ENCODE measurements at regions not wholly inside any gene's neighbourhood (a gene's known extent, or its start where the extent isn't known, plus 50 kb on each side); places are given as distances from the start of the nearest gene placed in this dataset.

DNA sequence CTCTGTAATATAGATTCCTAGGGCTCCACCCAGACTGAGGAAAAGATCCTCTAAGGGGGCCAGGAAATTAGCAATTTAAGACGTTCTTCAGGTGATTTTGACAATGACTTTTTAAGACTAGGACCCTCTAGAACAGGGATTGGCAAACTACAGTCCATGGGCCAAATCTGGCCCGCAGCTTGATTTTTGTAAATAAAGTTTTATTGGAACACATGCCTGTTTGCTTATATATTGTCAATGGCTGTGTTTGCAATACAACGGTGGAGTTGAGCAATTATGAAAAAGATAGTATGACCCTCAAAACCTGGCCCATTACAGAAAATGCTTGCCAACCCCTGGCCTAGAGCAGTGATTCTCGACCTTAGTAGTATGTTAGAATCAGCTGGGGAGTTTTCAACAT, 181.9 kb downstream of the SOX9 start:
- intact Hi-C loops (cut with DNase I) = no loop called here
- no peak for TF ChIP-seq POLR2A (IDR thresholded peaks at IDR 0.05)
- TF ChIP-seq, protein P1, sequence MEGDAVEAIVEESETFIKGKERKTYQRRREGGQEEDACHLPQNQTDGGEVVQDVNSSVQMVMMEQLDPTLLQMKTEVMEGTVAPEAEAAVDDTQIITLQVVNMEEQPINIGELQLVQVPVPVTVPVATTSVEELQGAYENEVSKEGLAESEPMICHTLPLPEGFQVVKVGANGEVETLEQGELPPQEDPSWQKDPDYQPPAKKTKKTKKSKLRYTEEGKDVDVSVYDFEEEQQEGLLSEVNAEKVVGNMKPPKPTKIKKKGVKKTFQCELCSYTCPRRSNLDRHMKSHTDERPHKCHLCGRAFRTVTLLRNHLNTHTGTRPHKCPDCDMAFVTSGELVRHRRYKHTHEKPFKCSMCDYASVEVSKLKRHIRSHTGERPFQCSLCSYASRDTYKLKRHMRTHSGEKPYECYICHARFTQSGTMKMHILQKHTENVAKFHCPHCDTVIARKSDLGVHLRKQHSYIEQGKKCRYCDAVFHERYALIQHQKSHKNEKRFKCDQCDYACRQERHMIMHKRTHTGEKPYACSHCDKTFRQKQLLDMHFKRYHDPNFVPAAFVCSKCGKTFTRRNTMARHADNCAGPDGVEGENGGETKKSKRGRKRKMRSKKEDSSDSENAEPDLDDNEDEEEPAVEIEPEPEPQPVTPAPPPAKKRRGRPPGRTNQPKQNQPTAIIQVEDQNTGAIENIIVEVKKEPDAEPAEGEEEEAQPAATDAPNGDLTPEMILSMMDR (IDR thresholded peaks at IDR 0.05) = no peak
- Histone ChIP-seq H3K4me3 (no peak overlapping the region), H3K9me3 (no peaks in the 10 kb centered on the region), H3K27me3 (peaks cover 0 to 15% (median 0%) of the 10 kb centered on the region in 9 donors), H3K4me1 (peaks cover 0 to 2% (median 0%) of the 10 kb centered on the region in 12 donors), H3K27ac (no peak overlapping the region), H3K36me3 (no peaks in the 10 kb centered on the region)
- ATAC-seq = no peak
- 80 to 84% (median 81%) methylated on average over 4 of the region's 4 CpGs for WGBS, 4 donors
- no peak for DNase-seq

DNA sequence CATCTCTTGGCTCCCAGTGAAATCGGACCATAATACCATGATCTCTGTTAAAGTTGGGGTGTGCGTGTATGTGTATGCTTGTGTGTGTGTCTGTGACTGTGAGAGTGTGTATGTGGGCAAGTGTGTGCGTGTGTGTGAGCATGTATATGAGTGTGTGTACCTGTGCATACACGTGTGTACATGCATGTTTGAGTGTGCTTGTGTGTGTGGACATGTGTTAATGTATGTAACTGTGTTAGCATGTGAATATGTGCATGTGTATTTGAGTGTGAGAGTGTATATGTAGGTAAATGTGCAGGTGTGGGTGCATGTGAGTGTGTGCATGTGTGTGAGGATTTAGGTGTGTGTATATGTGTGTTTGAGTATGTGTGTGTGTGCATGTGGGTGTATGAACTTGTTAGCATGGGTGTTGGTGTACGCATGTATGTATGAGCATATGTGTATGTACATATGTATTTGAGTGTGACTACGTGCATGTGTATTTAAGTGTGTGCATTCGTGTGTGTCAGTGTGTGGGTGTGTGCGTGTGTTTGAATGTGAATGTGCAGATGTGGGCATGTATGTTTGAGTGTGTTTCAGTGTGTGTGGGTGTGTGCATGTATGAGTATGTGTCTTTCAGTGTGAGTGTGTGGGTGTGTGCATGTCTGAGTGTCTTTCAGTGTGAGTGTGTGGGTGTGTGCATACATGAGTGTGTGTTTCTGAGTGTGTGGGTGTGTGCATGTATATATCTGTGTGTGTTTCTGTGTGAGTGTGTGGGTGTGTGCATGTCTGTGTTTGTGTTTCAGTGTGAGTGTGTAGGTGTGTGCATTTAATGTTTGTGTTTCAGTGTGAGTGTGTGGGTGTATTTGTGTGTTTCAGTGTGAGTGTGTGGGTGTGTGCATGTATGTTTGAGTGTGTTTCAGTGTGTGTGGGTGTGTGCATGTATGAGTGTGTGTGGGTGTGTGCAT, 183.2 kb downstream of the SOX9 start:
- DNase-seq (no peak), ATAC-seq (no peak)
- Histone ChIP-seq H3K9me3 (no peaks in the 10 kb centered on the region), H3K27ac (no peak overlapping the region), H3K4me1 (no peaks in the 10 kb centered on the region), H3K36me3 (no peaks in the 10 kb centered on the region), H3K4me3 (no peak overlapping the region), H3K27me3 (peaks cover 0 to 14% (median 0%) of the 10 kb centered on the region in 9 donors)
- TF ChIP-seq, protein P1 (IDR thresholded peaks at IDR 0.05) = no peak
- no peak for TF ChIP-seq POLR2A (IDR thresholded peaks at IDR 0.05)
- WGBS, 4 donors = 81 to 92% (median 89%) methylated on average over 8 of the region's 8 CpGs
- intact Hi-C loops (cut with DNase I) = no loop called here

DNA sequence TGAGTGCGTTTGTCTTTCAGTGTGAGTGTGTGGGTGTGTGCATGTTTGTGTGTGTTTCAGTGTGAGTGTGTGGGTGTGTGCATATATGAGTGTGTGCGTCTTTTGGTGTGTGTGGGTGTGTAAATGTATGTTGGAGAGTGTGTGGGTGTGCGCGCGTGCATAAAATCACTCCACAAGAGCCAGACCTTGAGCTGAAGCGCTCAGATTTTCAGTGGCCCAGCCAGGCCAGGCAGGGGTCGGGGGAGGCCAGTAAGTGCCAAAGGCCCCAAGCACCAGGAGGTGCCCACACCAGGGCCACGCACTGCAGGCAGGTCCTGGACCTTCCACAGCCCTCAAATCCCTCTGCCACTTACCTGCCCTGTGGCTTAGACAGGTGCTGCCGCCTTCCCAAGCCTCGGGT, 184.0 kb downstream of the SOX9 start:
- TF ChIP-seq, protein P1 (IDR thresholded peaks at IDR 0.05) = no peak
- no peak for TF ChIP-seq POLR2A (IDR thresholded peaks at IDR 0.05)
- no peaks in the 10 kb centered on the region for H3K4me1 ChIP-seq
- ATAC-seq = no peak
- intact Hi-C loops (cut with DNase I) = no loop called here
- H3K27me3 ChIP-seq = peaks cover 0 to 14% (median 0%) of the 10 kb centered on the region in 9 donors
- no peak overlapping the region for H3K4me3 ChIP-seq
- H3K36me3 ChIP-seq = no peaks in the 10 kb centered on the region
- H3K9me3 ChIP-seq = no peaks in the 10 kb centered on the region
- no peak overlapping the region for H3K27ac ChIP-seq
- DNase-seq = no peak
- 89 to 92% (median 91%) methylated on average over 10 of the region's 10 CpGs for WGBS, 4 donors

DNA sequence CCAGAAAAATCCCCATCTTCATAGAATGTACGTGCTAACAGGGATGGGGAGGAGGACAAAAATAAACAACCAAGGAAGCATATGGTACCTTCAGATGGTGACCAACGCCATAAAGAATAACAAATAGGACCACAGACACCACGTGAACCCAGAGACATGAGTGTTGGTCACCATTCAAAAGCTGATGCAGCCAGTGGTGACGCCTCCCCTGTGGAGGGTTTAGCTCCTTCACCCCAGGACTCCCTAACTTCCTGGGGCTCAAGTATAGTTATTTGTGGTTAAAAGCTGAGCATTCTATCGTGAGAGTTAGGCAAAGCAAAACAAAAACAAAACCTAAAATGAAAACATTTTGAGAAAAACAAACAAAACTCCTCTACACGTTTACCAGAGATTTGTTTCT, 184.7 kb downstream of the SOX9 start:
- Histone ChIP-seq H3K4me3 (no peak overlapping the region), H3K4me1 (no peaks in the 10 kb centered on the region), H3K27me3 (peaks cover 0 to 14% (median 0%) of the 10 kb centered on the region in 9 donors), H3K36me3 (no peaks in the 10 kb centered on the region), H3K27ac (no peak overlapping the region), H3K9me3 (no peaks in the 10 kb centered on the region)
- DNase-seq = no peak
- 43 to 46% (median 46%) methylated on average over 6 of the region's 6 CpGs for WGBS, 4 donors
- intact Hi-C loops (cut with DNase I) = no loop called here
- no peak for ATAC-seq
- TF ChIP-seq, protein P1 (IDR thresholded peaks at IDR 0.05) = no peak
- no peak for TF ChIP-seq POLR2A (IDR thresholded peaks at IDR 0.05)

Measured in heart left ventricle (tissue), 16 donors.